ENCODE measurements at regions not wholly inside any gene's neighbourhood (a gene's known extent, or its start where the extent isn't known, plus 50 kb on each side); places are given as distances from the start of the nearest gene placed in this dataset.
A peak's percentile ranks its signal among the peaks of the same experiment; 100 is the strongest.

- H3K9me3 ChIP-seq, result no peaks in the 10 kb centered on the region
- H3K4me3 ChIP-seq, result no peak overlapping the region
- no peaks in the 10 kb centered on the region for H3K4me1 ChIP-seq
- no peaks in the 10 kb centered on the region for H3K27me3 ChIP-seq
- TF ChIP-seq CTCF (IDR thresholded peaks at IDR 0.05), result no peak
- DNase-seq (ENCODE audit: low spot score in 2 of 2), result no peak
- H3K27ac ChIP-seq, result no peak overlapping the region
- intact Hi-C loops (cut with DNase I), result no loop called here
- no peaks in the 10 kb centered on the region for H3K36me3 ChIP-seq
Measured at GRCh38 chr13:47611664-47612288, 389.3 kb downstream of the SUCLA2 start.

GRCh38 chr13:47610687-47611086, 390.4 kb downstream of the SUCLA2 start:
- no peaks in the 10 kb centered on the region for H3K36me3 ChIP-seq
- TF ChIP-seq CTCF (IDR thresholded peaks at IDR 0.05), result no peak
- H3K27ac ChIP-seq, result no peak overlapping the region
- H3K9me3 ChIP-seq, result no peaks in the 10 kb centered on the region
- no peaks in the 10 kb centered on the region for H3K27me3 ChIP-seq
- no peak overlapping the region for H3K4me3 ChIP-seq
- H3K4me1 ChIP-seq, result no peaks in the 10 kb centered on the region
- DNase-seq (ENCODE audit: low spot score in 2 of 2), result no peak
- intact Hi-C loops (cut with DNase I), result no loop called here

GRCh38 chr13:47603365-47603764, 397.7 kb downstream of the SUCLA2 start:
- no peaks in the 10 kb centered on the region for H3K27me3 ChIP-seq
- H3K36me3 ChIP-seq, result no peaks in the 10 kb centered on the region
- H3K27ac ChIP-seq, result no peak overlapping the region
- intact Hi-C loops (cut with DNase I), result no loop called here
- no peaks in the 10 kb centered on the region for H3K9me3 ChIP-seq
- no peak overlapping the region for H3K4me3 ChIP-seq
- DNase-seq (ENCODE audit: low spot score in 2 of 2), result no peak
- H3K4me1 ChIP-seq, result no peaks in the 10 kb centered on the region
- no peak for TF ChIP-seq CTCF (IDR thresholded peaks at IDR 0.05)

GRCh38 chr13:47598340-47598911, 402.6 kb downstream of the SUCLA2 start:
- Histone ChIP-seq H3K36me3 (no peaks in the 10 kb centered on the region), H3K4me3 (no peak overlapping the region), H3K27me3 (no peaks in the 10 kb centered on the region), H3K27ac (no peak overlapping the region), H3K9me3 (no peaks in the 10 kb centered on the region), H3K4me1 (no peaks in the 10 kb centered on the region)
- intact Hi-C loops (cut with DNase I), result no loop called here
- peak in 1 of 3 experiments; percentile 35 for TF ChIP-seq CTCF (IDR thresholded peaks at IDR 0.05)
- no peak for DNase-seq (ENCODE audit: low spot score in 2 of 2)

- no peak for DNase-seq (ENCODE audit: low spot score in 2 of 2)
- Histone ChIP-seq H3K27me3 (no peaks in the 10 kb centered on the region), H3K4me3 (no peak overlapping the region), H3K9me3 (no peaks in the 10 kb centered on the region), H3K4me1 (no peaks in the 10 kb centered on the region), H3K27ac (no peak overlapping the region), H3K36me3 (no peaks in the 10 kb centered on the region)
- intact Hi-C loops (cut with DNase I), result no loop called here
- no peak for TF ChIP-seq CTCF (IDR thresholded peaks at IDR 0.05)
Measured at GRCh38 chr13:47594833-47595232, 406.2 kb downstream of the SUCLA2 start.
